Inferior parietal cortex (tissue), 1 donor: ENCODE measurements at regions not wholly inside any gene's neighbourhood (a gene's known extent, or its start where the extent isn't known, plus 50 kb on each side); places are given as distances from the start of the nearest gene placed in this dataset.

Experiments
- DNase-seq: peaks from one replicate; pipeline ENCODE4 v3.0.0-alpha.2; 2016; ENCODE audit errors: extremely low spot score

GRCh38 chr18:24786027-24786426 is 325.6 kb downstream of the HRH4 start:
- DNase-seq = no peak

- no peak for DNase-seq
These were observed 329.9 kb downstream of the HRH4 start for GRCh38 chr18:24790347-24790746.

DNA sequence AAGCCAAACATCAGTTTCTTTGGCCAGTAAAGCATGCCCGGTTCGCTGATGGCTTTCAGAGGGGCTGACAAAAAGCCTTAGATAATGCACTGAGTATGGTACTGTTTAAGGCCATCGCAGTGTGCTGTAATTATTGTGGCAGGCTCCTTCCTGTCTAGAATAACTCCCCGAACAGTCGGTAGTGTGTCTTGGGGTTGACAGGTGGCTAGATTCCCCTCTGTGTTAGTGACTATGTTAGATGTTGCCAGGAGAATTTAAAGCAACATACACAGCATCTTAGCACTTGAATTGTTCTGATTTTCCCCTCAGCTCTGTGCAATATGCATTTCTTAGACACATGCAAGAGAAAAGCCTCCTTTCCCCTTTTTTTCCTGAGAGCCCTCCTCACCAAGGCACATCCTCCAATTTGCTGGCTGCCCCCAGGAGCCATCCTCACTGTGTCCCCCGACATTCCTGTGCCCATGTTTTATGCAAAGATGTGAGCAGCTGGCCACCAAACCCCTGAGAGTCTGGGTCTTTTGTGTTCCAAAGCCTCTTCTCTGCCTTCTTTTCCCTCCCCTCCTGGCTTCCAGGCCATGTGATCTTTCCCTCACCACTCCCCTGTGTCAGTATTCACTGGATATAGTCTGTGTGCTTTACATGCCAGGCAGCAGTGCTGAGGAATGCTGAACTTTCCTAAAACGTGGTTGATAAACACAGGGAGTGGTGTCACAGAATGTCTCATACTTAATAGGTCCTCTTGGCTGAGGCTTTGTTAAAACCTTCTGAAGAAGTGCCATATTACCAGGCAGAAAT is 331.5 kb downstream of the HRH4 start:
- no peak for DNase-seq

DNA sequence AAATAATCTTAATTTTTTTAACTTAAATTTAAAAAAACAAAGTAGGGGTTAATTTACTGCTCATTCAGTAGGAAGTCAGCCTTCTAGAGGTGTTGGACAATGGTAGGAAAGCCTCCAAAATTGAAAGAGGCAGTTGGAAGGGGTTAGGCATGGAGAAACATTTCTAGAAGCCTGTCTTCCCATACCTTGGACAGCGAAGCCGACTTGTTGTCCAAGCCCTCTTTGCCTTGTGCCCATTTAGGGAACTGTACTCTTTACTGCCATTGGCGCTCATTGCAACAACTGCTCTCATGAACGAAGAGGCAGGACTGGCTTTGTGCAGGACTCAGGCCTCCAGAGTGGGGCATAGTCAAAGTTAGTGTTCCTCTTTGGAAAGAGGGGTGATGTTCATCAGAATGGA is 333.3 kb downstream of the HRH4 start:
- no peak for DNase-seq

DNA sequence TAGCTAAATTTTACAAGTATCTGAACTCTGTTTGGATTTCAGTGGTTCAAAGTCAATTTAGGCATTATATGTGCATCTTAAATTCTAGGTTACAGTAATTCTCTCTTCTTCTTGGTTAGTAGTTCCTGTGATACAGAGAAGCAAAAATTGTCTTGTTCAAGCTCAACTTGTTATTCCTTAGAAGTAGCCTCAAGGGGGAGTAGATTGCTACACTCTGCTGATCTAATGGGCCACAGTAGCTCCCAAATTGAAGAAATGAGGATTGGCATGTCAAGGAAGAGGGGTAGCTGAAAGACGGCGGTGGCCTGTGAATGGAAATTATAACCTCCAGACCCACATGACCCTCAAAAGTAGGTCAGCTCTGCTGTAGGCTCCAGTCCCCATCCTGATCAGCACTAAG is 334.7 kb downstream of the HRH4 start:
- DNase-seq = no peak

- no peak for DNase-seq
These were observed 337.5 kb downstream of the HRH4 start for GRCh38 chr18:24797981-24798380.

DNA sequence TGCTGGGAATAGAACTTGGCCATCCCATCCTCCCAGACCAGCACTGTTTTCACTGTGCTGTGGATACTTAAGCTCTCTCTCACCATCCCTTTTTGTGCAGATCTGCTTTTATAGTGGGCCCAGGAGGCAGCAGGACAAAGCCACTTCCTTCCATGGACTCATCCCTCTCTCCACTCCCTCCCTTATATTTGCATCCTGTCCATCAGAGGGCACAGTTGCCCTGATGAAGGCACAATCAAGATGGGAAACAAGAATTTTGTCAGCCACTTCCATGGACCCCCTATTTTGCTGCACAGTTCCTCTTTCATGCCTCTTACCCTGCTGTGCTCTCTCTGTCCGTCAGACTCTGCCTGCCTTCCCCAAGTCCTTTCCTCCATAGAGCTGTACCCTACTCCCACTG is 338.7 kb downstream of the HRH4 start:
- DNase-seq = no peak

DNA sequence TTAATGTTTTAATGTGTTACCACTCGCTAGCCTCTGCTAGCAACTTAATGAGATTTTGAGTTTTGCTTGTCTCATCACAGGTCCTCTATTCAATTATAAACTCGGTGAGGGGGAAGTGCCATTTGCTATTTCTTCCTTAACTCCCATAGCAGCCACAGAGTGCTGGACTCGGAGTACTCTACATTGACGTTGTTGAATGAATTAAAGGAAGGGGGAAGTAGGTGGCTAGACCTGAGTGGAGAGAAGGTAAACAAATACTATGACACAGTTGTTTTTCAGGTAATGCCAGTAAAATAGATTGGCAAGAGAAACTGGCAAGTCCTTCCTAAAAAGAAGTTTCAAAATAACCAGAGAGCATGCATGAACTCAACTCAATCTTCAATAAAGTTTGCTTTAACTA is 339.3 kb downstream of the HRH4 start:
- DNase-seq = no peak

- DNase-seq = no peak
These were observed 340.6 kb downstream of the HRH4 start for GRCh38 chr18:24801001-24801400.

DNA sequence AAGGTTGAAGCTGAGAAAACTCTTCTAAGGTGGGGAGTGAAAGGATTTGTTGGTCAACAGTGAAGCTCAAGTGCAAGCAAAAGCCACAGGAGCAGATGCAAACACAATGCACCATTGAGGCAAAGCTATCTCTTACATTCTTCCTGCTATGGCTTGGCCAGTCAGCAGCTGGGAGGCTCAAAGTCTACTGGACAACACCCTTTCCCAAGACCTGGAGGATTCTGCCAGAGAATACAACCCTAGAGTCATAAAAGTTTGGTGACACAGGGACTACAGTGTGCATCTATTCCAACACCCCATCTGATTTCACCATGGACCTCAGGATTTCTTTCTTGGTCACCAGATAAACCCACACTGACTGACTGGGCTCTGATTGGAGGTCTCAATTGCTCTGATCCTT is 342.0 kb downstream of the HRH4 start:
- DNase-seq = no peak

DNA sequence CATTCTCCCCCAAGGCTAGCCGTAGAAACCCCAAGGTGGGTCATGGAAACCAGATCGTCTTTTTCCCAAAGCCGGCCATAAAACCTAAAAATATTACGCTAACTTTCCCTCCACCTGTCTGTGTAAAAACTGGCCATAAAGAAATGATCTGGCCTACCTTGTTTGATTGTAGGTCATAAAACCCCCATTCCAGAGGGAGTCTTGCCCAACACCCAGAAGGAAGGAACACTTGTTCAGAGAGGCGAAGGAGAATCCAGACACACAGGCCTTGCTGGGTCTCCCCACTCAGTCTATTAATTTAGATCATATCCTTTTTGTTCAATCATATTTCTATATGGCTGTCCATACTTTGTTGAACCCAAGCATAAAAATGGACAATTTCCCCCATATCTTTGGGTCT is 344.7 kb downstream of the HRH4 start:
- no peak for DNase-seq

DNA sequence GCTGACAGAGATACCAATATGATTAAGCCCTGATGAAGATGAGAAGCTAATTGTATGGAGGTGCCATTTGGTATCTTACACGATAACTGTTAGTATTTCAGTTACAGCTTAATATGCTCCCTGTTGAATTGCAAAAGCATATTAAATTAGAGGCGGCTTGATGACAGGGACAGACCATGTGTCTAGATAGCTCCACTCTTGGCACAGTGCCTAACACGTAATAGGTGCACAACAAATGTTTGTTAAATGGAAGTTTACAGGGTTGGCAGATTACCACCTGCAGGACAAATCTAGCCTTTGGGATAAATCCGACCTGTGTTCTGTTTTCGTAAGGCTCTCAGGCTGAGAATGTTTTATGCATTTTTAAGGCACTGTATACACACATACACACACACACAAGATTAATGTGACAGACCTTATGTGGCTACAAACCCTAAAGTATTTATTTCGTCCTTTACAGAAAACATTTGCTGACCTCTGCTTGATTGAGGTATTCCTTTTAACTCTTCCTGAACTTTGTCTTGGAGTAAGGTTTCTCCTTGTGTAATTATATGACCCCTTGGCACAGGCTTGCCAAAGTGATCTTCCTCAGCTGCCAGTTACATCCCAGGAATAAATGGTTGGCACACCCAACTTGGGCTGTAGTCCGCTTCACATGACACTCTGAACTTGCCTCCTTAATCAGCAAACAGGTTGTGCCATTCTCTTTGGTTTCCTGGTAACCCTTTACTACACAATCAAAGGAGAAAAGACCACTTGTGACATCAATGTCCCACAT is 348.9 kb downstream of the HRH4 start:
- no peak for DNase-seq

DNA sequence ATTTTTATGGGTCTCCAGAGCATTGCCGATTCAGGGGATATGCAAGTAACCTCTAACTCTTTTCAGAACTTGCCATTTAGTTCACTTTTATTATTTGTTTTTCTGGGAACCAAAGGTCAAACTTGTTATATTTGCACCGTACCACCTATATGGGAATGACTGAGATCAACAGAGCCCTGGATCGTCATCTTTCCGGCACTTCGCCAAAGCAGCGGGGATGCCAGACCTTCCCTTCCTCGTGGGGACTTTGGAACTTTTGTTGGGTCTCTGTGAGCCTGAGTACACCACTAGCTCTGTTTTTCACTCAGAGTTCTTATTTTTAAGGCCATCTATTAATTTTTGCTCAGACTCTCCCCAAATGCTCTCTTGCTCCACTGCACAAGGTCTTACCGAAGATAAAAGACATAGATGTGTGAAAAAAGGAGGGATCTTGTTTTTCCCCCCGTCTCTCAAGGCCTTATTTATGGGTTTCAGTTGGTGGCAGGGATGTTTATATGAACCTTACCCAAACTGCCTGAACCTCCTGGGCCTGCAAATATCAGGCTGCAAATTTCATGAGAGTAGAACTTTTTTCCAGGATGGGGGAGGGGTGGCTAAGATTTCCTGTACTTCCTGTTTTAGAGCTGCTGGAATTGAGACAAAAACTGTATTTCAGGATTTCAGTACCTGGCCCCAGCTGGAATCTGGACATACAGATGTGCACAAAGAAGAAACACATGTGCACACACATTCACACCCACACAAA is 350.3 kb downstream of the HRH4 start:
- no peak for DNase-seq

DNA sequence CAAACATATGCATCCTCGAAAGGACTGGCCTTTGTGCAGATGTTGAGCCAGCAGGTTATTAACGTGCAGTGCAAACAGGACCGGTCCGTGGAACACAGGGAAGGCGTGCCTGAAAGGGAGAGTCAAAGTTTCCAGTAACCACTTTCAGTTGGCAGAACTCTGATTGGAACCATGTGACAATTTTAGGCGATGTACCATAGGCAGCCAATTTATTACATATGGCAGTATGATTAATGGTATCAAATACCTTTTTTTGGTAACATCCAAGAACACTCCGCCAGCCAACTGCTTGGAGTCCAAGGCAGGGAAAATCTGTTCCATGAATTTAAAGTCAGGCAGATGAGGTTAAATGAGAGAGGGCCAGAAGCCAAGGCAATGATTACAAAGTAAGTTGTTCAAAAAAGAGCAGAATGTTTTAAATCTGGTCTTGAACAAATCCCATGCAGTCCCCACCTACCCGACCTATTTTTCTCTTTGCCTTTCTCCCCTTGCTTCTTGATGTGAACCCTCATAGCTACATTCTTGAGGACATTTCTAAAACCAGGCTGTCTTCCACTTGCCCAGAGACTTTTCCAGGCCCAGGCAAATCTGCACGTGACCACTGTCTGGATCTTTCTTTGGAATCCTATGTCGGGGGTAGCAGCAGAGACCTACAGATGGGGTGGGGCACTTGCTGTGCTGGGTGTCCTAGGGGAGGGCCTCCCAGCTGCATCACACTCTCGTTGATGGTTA is 351.7 kb downstream of the HRH4 start:
- no peak for DNase-seq

DNA sequence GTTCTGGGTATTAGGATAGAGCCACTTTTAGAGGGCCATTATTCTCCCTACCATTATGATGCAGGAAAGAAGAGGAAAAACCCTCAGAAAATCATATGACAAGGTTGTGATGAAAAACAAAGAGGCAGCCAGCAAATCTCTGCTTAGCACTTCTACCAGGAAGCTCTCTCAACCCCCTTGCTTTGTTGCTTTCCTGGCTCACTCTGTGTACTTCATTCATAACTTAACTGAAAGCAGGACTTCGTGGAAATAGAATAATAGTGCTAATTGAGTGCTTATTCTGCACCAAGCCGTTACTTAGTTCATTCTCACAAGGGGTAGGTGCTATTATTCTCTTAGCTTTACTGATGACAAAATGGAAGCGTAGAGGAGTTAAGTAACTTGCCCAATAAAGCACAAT is 354.1 kb downstream of the HRH4 start:
- DNase-seq = no peak

GRCh38 chr18:24817150-24817549 is 356.7 kb downstream of the HRH4 start:
- DNase-seq = no peak

DNA sequence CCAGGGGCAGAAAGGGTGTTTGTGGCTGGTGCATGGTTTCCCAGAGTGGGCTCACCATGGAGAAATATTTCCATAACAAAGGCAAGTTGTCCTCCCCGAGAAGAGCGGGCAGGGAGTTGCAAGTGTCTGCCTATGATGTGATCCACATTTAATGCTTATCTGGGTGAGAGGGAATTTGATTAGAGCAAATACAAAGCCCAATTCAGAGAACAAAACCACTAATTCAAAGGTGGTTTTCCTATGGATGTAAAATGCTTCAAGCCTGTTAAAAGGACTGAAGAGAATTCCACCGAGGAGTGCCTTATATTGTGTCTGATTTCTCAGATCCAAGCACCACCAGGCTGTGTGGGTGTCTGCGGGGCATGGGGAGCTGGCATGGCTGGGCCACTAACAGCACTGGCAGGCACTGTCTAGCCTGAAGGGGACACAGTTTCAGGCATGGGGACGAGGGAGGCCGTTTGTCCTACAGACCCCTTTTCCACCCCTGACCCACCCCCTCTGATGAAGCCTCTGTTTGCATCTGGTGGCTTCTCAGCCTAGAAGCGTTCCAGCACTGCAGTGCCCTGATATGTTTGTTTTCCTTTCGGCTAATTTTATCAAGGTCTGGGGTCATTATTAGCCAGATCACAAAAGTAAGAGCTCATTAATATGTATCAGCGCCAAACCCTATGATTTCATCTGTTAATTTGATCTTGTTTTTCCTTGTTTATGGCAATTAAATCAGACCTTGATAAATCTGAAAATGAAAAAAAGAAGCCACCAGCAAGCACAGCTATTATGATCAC is 357.3 kb downstream of the HRH4 start:
- peak; percentile 15 for DNase-seq

- no peak for DNase-seq
These were observed 358.0 kb downstream of the HRH4 start for GRCh38 chr18:24818441-24818840.

DNA sequence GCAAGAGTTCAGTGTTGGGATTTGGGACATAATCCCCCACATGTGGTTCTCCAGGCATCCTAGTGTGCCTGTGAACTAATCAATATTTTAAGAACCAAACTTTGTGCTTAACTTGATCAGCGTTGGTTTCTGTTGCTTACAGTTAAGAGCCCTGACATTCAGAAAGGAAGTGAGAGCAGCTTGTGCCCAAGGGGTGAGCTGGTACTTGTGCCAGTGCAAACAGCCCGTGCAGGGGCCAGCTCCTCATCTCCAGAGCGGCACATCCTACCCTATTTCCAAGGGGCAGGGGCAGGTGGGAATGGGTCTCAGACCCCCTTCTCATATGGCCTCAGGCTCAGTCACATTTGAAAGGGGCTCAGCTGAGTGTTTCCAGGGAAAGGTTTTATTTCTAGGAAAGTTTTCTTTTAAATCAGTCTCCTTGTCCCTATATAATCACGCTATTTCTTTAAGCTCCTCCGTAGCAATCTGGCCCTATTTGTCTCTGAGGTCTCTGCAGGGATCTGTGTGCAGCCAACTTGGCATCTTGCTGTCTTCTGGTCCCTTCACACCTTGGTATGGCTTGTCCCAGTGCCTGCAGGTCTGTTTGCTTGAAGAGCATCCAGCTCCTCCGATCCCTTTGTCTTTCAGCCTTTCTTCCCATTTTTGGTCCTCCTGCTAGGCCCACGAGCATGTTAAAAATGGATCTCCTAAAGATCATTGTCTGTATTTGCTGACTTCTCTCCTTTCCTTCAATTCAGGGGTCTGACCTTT is 358.9 kb downstream of the HRH4 start:
- DNase-seq = no peak

GRCh38 chr18:24825397-24825796 is 365.0 kb downstream of the HRH4 start:
- DNase-seq = no peak
